NCI-H2171 treated with DMSO at 0.1 percent for 48 hours (cell line): ENCODE measurements at regions not wholly inside any gene's neighbourhood (a gene's known extent, or its start where the extent isn't known, plus 50 kb on each side); places are given as distances from the start of the nearest gene placed in this dataset.
"Not testable (repeated sequence)": the region's sequence is repeated elsewhere in the genome, so short reads cannot be mapped to it uniquely, and the experiment has no call there.

ENCODE experiments used
- DNase-seq: peaks from one replicate; lab custom pipeline; 2025; lab: John Stamatoyannopoulos, UW

DNA sequence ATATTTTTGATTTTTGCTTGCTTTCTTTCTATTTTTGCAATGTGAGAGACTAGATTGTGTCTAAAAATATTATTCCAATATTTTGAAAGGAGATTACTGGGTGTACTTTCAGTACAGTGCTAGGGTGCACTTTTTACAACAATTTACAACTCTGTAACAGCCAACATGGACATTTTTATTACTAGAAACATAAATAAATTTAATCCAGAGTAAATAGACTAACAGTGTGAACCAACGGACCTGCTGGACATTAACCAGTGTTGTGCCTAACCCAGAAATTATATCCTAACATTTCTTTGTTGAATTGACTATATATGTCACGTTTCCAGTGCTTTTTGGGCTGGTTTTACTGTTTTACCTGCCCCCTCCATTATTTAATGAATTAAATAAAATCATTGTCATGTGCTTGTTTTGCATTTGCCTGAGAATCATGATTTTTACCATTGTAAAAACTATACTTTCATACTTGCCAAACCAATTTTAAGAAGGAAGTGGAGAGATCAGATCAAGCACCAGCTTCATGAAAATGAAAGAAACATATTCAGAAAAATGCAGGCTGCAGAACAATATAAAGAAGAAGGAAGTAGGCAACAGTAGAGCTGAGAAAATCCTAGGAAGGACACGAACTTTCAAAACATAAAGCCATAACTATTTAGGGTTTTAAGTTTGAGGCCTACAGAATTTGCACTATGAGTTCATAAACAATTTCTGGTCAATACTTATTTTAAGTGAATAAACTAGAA lies 400.8 kb upstream of the PIK3R1 start:
- DNase-seq, result no peak

DNA sequence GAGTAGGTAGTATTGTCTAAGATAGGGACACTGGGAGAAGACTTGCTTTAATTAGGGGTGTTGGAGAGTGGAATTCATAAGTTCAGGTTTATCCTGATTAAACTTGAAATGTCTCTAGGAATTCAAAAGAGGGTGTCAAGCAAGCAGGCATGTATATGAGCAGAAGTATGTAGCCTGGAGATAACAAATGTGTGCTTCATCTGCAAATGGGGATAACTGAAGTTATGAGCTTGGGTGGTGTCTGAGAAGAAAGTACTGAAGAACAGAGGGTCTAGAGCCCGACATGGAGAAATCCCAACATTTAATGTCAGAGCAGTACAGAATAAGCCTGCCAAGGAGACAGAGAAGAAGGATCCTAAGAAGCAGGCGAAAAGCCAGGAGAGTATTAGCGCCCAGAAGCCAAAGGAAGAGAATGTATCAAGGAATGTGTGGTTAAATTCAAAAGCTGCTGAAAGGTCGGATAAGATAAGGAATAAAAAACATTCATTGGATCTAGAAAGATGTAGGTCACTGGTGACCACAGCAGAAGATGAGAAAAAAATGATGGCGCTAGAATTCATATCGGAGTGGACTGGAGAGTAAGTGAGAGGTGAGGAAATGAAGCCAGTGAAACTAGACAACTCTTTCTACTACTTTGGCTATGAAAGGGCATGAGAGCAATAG lies 401.5 kb upstream of the PIK3R1 start:
- DNase-seq, result no peak

DNA sequence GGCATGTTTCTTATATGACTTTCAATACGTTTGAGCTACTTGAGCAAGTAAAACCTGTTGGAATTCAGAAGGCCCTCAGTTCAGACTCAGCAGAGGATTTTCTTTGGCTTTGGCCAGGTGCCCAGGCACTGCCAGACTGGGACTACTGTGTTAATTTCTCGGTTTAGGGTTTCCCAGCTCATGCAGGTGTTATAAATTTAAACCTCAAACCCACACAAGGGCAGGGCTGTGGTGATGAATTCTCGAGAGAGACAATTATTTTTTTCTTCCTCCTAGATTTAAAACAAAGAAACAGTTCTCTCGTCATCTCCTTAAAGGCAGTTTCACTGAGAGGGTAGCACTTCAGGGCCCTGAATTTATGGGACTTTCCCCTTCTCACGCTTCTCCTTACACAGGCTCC lies 406.0 kb upstream of the PIK3R1 start:
- peak; percentile 71 for DNase-seq

DNA sequence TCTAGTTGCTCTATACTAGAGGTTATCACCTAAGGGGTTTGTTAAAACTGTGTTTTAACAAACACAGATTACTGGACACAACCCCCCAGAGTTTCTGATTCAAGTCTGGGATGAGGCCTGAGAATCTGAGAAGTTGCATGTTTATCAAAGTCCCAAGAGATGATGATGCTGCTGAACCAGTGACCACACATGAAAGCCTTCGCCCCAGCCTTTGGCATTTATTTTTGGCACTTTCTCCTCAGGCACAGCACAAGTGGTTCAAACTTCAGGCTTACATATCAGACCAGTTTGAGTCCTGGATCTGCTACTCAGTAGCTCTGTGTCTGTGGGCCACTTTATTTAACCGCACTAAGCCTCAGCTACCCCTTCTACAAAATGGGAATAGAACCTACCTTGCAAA lies 407.2 kb upstream of the PIK3R1 start:
- no peak for DNase-seq

DNA sequence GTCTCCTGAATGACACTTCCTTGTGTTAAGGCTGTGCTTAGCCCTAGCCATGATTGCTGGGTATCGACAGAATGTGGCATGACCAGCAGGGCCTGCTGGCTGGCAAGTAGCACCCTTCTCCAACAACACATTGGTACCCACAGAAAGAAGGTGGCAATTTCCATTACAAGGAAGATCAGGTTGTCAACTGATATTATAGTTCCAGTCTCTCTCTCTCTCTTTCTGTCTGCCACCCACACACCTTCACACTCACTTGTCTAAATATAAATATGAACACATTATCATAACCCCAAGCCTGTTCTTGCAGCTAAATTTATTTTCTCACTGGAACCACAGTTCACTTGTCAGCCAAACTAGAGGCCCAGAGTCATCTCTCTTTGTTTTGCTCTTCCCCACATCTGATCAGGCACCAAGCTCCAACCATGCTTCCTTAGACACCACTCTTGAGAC lies 408.1 kb upstream of the PIK3R1 start:
- no peak for DNase-seq

DNA sequence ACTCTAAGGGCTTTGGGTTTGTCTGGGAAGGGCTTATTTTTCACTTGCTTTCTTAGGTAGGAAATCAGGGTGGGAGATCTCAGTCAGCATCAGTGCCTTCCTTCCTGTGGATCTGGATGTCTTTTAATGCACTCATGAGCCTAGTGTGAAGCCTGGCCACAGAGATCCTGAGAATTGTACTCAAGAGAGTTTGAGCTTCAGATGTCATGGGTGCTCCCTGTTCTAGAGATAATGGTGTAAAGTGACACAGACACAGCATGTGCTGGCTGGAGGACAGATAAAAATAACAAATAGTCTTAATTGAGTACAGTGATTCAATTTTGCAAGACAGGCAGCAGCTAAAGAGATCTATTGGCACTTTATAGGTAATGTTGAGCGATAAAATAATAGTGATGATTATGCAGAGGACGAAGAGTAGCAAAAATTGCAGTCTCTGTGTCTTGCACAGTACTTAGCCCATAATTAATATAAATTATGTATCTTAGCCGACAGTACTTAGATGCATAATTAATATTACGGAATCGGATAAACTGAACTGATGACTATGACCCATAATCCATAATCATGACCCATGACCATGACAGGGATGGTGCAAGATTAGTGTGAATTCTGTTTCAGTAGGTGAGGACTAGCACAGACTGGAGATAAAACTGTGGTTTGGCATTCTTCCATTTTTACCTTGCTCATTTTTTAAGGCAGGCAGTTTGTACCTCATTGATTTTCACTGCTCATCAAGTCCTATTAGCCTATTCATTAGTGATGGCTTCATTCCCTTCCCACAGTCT lies 408.7 kb upstream of the PIK3R1 start:
- DNase-seq, result peak; percentile 4

DNA sequence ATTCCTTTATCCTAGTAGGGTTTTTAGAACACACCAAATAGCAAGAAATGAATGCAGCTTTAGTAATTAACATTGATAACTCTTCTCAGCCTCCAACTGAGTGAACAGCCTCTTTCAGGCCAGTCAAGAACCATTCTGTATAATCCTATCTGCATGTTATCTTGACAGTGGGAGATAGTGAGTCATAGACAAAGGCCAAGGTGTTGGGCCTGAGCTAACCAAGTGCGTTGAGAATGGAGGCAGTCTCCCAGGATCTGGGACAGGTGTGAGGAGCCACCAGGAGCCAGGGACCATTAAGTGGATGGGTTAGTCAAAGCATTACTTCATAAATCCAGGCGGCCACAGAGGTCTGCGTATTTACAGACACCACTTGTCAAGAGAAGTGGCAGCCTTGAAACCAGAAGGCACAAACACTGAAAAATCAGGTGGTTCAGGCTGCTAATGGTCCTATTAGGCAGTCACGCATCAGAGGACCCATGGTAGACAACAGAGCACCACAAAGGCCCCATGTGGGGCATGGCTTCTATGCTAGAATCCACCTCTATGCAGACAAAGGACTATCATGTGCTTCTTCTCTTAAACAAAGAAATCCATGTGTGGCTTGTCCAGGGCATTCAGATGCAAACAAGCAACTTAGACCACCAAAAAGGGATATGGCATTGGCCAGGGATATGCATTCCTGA lies 409.7 kb upstream of the PIK3R1 start:
- no peak for DNase-seq

DNA sequence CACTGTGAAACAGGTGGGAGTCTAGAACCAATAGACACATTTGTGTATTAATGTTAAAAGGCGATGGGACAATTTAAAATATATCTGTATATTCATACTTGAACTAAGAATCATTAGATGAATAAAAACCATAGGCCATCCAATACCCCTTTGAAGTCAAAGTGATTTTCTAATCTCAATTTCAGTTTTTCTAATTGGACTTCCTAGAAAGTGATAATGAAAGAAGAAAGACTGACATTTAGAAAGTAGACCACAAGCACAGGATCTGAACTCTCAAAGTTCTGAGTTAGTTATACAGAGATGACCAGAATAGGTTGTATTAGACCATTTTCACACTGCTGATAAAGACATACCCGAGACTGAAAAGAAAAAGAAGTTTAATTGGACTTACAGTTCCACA lies 412.8 kb upstream of the PIK3R1 start:
- no peak for DNase-seq

DNA sequence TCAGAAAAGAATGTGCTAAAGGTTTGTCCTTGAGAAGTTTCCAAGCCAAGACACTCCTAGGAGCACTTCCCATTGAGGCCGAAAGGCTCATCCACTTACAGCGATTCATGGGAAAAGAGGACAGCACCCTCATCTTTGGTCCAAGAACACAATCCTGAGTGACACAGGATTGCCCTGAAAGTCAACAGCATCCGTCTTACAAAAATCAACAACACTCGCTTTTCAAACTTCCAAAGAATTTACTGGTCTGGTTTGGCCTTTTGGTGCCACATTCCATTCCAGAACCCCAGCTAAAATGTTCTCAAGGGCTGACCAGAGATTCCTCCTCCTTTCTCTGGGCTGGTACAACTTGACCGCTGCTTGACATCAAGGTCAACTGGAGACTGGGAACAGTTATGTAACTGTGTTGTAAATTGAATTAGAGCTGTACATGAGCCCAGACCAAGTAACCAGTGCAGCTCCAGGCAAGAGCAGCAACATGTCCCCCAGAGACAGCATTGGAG lies 415.8 kb upstream of the PIK3R1 start:
- no peak for DNase-seq

DNA sequence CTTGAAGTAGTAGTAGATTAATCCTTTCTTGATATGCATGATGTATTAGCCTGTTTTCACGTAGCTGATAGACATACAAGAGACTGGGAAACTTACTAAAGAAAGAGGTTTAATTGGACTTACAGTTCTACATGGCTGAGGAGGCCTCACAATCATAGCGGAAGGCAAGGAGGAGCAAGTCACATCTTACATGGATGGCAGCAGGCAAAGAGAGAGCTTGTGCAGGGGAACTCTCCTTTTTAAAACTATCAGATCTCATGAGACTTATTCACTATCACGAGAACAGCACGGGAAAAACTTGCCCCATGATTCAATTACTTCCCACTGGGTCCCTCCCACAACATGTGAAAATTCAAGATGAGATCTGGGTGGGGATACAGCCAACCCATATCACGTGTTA lies 417.1 kb upstream of the PIK3R1 start:
- DNase-seq, result not testable (repeated sequence)

DNA sequence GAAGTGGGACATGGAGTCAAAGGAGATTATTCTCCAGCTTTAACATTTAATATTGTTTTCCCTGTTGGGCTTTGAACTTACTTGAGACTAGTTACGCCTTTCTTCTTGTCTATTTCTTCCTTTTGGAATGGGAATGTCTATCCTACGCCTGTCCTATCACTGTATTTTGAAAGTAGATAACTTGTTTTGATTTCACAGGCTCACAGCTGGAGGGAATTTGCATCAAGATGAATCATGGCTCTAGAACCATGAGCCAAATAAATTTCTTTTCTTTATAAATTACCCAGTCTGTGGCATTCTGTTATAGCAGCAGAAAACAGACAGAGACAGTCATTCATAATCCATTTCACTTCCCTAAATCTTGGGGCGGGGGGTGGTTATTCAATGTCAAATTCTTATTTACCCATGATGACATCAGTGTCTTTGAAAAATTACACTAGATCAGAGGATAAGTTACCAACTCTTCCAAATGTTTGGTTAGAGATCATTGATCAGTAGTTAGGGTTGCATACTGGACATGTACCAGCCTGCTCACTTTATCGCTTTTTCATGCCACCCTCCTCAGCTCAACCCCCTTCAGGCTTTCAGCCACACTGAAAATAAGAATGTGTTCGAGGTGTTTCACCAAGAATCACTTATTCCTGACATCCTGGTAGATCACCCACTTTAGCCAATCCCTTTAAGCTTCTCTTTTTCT lies 419.6 kb upstream of the PIK3R1 start:
- DNase-seq, result no peak

DNA sequence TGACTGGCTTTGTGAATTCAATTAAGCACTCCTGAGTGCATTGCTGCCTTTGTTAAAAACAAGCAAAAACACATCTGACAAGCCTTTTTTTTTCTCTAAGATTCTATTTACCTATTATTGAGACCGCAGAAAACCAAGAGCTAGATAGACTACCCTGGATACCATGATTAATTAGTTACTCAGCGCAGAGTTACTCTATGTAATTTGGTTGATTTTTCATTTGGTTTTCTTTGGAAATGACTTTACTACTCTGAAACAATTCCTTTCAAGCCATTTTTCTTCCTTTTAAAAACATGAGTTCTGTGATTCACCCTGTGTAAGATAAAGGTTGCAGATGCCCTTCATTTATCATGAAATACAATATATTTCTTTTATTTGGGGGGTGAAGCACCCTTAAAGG lies 421.6 kb upstream of the PIK3R1 start:
- DNase-seq, result no peak

DNA sequence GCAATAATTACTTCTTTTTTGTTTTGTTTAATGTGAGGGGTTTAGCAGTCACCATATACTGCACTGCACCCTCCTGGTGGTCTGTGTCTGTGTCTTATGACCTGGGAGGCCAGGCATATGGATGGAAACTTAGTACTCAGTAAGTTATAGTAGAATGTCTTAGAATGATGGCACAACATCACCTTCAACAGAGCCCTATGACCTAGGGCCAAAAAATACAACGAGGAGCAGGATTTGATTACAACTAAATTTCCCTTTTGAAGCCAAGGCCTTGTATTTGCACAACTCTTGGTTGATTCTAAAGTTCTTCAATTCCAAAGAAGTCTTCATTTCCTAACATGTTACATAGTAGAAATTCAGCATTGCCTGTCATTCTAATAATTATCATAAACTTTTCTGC lies 422.1 kb upstream of the PIK3R1 start:
- DNase-seq, result no peak

DNA sequence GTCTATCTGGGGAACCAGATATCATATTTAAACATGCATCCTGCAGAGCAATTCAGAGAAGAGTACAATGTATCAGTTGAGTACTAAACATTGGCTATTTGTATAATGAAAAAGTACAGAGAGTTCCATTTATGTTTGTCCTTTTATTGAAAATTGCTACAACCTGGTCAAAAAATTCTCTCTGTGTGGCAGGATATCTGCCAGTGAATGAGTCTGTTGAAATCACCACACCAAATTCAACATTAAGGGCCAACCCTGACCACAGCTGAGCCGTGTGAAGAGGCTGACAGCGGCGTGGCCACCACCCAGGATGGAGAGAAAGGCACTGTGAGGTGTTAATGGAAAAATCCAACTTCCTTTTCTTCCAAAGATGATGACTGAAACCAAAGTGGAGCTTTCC lies 422.7 kb upstream of the PIK3R1 start:
- DNase-seq, result no peak

DNA sequence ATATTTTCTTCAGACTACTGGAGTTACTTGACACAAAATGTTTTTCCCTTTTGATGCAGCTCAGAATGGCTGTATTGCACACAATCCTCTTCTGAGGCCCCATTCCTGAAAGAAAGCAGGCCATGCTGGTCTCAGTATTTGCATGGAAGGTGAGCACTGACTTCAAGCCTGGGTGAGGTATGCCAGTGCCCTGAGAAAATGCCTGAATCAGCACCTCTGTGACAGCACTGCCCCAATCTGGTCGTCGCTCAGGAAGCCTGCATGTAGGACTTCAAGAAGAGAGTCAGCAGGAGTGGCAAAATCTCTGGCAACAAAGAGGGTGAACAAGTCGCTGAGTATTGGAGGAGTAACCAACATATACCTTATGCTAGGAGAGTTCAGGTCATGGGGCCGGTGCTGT lies 425.2 kb upstream of the PIK3R1 start:
- no peak for DNase-seq

DNA sequence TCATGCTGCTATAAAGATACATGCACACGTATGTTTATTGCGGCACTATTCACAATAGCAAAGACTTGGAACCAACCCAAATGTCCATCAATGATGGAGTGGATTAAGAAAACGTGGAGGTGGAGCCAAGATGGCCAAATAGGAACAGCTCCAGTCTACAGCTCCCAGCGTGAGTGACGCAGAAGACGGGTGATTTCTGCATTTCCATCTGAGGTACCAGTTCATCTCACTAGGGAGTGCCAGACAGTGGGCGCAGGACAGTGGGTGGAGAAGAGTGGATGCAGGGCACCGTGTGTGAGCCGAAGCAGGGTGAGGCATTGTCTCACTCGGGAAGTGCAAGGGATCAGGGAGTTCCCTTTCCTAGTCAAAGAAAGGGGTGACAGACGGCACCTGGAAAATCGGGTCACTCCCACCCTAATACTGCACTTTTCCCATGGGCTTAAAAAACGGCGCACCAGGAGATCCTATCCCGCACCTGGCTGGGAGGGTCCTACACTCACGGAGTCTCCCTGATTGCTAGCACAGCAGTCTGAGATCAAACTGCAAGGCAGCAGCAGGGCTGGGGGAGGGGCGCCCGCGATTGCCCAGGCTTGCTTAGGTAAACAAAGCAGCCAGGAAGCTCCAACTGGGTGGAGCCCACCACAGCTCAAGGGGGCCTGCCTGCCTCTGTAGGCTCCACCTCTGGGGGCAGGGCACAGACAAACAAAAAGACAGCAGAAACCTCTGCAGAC lies 435.5 kb upstream of the PIK3R1 start:
- peak; percentile 70 for DNase-seq

DNA sequence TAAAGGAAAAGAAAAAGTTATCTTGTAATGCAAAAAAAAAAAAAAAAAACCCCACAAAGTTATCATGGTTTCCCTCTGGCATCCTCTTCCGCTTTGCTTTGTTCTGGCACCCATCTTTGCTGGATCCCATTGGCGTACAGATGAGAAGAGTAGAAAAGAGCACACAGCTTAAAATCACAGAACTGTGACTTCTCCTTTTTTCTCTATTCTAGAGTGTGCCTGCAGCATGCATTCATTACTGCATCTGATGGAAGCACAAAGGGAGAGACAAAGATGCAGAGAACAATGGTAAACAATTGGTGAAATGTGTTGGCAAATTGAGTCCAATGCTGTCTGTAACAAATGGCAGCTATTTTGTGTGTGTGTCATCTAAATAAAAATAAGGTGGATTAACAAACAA lies 440.8 kb upstream of the PIK3R1 start:
- DNase-seq, result no peak

DNA sequence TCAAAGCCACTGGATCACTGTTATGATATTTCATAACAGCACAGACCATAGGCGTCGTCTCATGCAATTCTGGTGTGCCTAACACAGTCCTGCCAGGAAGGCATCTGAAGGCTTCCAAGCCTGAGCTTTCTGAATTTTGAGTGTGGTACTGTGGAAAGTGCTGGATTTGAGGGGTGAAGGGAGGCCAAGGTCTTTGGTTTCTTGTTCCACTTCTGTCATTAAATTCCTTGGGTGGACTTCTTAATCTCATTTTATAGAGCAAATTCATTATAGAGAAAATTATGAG lies 441.3 kb upstream of the PIK3R1 start:
- DNase-seq, result no peak

DNA sequence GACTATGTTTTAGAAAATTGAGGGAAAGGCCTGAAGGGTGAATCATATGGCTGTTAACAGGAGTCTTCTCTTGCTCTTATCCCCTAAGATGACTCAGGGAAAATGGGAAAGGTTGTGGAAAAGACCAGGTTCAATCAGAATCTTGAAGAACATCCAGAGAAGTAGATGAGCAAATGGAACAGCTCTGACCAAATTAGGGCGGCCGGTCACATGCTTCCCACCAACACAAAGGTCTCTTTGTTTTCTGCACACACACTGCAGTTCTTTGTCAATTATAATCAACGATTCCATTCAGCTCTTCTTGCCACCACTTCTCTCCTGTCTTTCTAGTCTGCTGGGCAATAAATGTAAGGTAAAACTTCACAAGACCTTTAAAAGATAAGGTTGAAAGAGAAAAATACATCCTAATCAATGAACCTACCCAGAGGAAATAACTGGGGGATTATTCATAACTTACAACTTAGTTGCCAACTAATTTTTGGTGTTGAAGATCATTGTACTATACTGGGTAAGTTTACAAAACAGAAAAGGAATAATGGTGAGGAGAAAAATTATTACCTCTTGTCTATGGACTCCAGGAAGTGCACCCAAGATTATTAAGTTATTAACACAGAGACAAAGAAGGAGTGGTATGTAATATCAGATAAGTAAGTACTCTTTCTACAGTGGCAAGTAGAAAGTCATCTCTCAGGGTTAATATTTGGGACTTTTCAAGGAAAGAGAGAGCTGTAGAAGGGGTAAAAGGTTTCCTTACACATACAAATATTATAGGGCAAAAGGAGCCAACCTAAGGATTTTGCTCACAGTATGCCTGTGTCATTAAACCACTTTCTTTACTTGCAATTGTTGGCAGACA lies 441.9 kb upstream of the PIK3R1 start:
- no peak for DNase-seq

DNA sequence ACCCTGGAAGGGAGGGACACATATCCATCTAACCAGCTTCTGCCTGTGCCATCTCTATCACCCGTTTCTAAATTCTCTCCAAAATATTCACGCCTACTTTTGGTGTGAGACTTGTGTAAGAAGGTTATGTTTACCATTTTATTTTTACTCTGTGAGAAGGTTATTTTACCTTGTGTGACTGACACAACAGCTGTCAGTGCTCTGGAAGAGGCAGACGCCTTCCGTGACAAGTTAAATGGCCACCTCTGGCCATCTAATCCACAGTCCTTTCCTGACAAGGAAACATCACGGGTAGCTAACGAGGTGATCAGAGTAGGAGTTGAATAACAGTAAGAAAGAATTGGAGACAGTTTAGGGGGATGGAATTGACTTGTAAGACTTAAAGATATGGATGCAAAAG lies 443.8 kb upstream of the PIK3R1 start:
- no peak for DNase-seq
